OCI-LY1 (cell line): ENCODE measurements at regions not wholly inside any gene's neighbourhood (a gene's known extent, or its start where the extent isn't known, plus 50 kb on each side); places are given as distances from the start of the nearest gene placed in this dataset.

Source experiments
- CTCF ChIP-seq: fragments of 200-600 bp; sonication (generic), shearing (Covaris generic); IDR thresholded peaks from 2 replicates; pipeline ENCODE4 v1.5.1; 2017; ENCODE audit warnings: mild to moderate bottlenecking, antibody characterized with exemption, low read length, moderate library complexity, mixed read lengths
- EZH2 ChIP-seq: fragments of 200-600 bp; sonication (generic), shearing (Covaris generic); IDR thresholded peaks from 2 replicates; pipeline ENCODE4 v1.8.0; 2017; ENCODE audit warnings: borderline replicate concordance, mixed run types, mild to moderate bottlenecking, antibody characterized with exemption, low read length, moderate library complexity, mixed read lengths

GRCh38 chr6:87815449-87815848 lies 113.4 kb upstream of the AKIRIN2 start:
- TF ChIP-seq CTCF, result no peak
- TF ChIP-seq EZH2, result no peak
